ENCODE measurements at regions not wholly inside any gene's neighbourhood (a gene's known extent, or its start where the extent isn't known, plus 50 kb on each side); places are given as distances from the start of the nearest gene placed in this dataset.
"Not testable (repeated sequence)": the region's sequence is repeated elsewhere in the genome, so short reads cannot be mapped to it uniquely, and the experiment has no call there.

- Mint-ChIP-seq H3K27ac (no peak overlapping the region), H3K9me3 (no peaks in the 10 kb centered on the region), H3K36me3 (no peaks in the 10 kb centered on the region)
- ATAC-seq (peak; percentile 56 to 60), DNase-seq (ENCODE audit: low spot score in 2 of 2) (no peak)
Measured at GRCh38 chr12:131222329-131223139, 268.8 kb downstream of the ADGRD1 start.

- no peaks in the 10 kb centered on the region for H3K9me3 Mint-ChIP-seq
- ATAC-seq (no peak), DNase-seq (ENCODE audit: low spot score in 2 of 2) (no peak)
- H3K27ac Mint-ChIP-seq, result no peak overlapping the region
- no peaks in the 10 kb centered on the region for H3K36me3 Mint-ChIP-seq
Measured at GRCh38 chr12:131223171-131223761, 269.6 kb downstream of the ADGRD1 start.

GRCh38 chr12:131223791-131224225 lies 270.1 kb downstream of the ADGRD1 start:
- ATAC-seq, result no peak
- H3K36me3 Mint-ChIP-seq, result no peaks in the 10 kb centered on the region

GRCh38 chr12:131224226-131225065 lies 270.7 kb downstream of the ADGRD1 start:
- ATAC-seq, result peak; percentile 39 to 43
- H3K27ac Mint-ChIP-seq; DNase-seq (ENCODE audit: low spot score in 2 of 2); H3K36me3 Mint-ChIP-seq; H3K9me3 Mint-ChIP-seq: not testable (repeated sequence)

More at GRCh38 chr12:131223791-131224225, 270.1 kb downstream of the ADGRD1 start:
- no peak overlapping the region for H3K27ac Mint-ChIP-seq
- H3K9me3 Mint-ChIP-seq, result no peaks in the 10 kb centered on the region
- DNase-seq (ENCODE audit: low spot score in 2 of 2), result no peak

- H3K9me3 Mint-ChIP-seq; H3K27ac Mint-ChIP-seq; H3K36me3 Mint-ChIP-seq; ATAC-seq; DNase-seq (ENCODE audit: low spot score in 2 of 2): not testable (repeated sequence)
Measured at GRCh38 chr12:131225066-131225380, 271.3 kb downstream of the ADGRD1 start.

- no peak overlapping the region for H3K27ac Mint-ChIP-seq
- DNase-seq (ENCODE audit: low spot score in 2 of 2) (peak in 1 of 2 donors; percentile 37), ATAC-seq (no peak)
- H3K36me3 Mint-ChIP-seq, result no peaks in the 10 kb centered on the region
- H3K9me3 Mint-ChIP-seq, result no peaks in the 10 kb centered on the region
Measured at GRCh38 chr12:131226345-131227265, 272.9 kb downstream of the ADGRD1 start.

GRCh38 chr12:131227641-131228040 lies 273.9 kb downstream of the ADGRD1 start:
- not testable (repeated sequence) for H3K36me3 Mint-ChIP-seq, H3K9me3 Mint-ChIP-seq, H3K27ac Mint-ChIP-seq, ATAC-seq
- peak in 1 of 2 donors; percentile 44 for DNase-seq (ENCODE audit: low spot score in 2 of 2)

GRCh38 chr12:131229079-131229425 lies 275.3 kb downstream of the ADGRD1 start:
- not testable (repeated sequence) for ATAC-seq; H3K36me3 Mint-ChIP-seq; H3K9me3 Mint-ChIP-seq; DNase-seq (ENCODE audit: low spot score in 2 of 2); H3K27ac Mint-ChIP-seq

GRCh38 chr12:131229426-131230339 lies 276.0 kb downstream of the ADGRD1 start:
- DNase-seq (ENCODE audit: low spot score in 2 of 2) (no peak), ATAC-seq (no peak)
- H3K9me3 Mint-ChIP-seq, result no peaks in the 10 kb centered on the region
- H3K36me3 Mint-ChIP-seq, result peaks cover 0 to 7% of the 10 kb centered on the region in 2 donors
- no peak overlapping the region for H3K27ac Mint-ChIP-seq

GRCh38 chr12:131230340-131231031 lies 276.8 kb downstream of the ADGRD1 start:
- Mint-ChIP-seq H3K9me3 (no peaks in the 10 kb centered on the region), H3K27ac (no peak overlapping the region), H3K36me3 (peaks cover 0 to 7% of the 10 kb centered on the region in 2 donors)
- no peak for DNase-seq (ENCODE audit: low spot score in 2 of 2)
- no peak for ATAC-seq

GRCh38 chr12:131231032-131231980 lies 277.6 kb downstream of the ADGRD1 start:
- H3K9me3 Mint-ChIP-seq, result no peaks in the 10 kb centered on the region
- peak in 1 of 2 donors; percentile 13 for DNase-seq (ENCODE audit: low spot score in 2 of 2)
- no peak for ATAC-seq

GRCh38 chr12:131232036-131232435 lies 278.3 kb downstream of the ADGRD1 start:
- DNase-seq (ENCODE audit: low spot score in 2 of 2), result no peak
- no peak overlapping the region for H3K27ac Mint-ChIP-seq
- H3K9me3 Mint-ChIP-seq, result no peaks in the 10 kb centered on the region
- peaks cover 0 to 7% of the 10 kb centered on the region in 2 donors for H3K36me3 Mint-ChIP-seq
- no peak for ATAC-seq

More at GRCh38 chr12:131231032-131231980, 277.6 kb downstream of the ADGRD1 start:
- H3K27ac Mint-ChIP-seq, result no peak overlapping the region
- H3K36me3 Mint-ChIP-seq, result peaks cover 0 to 7% of the 10 kb centered on the region in 2 donors

GRCh38 chr12:131232872-131233271 lies 279.2 kb downstream of the ADGRD1 start:
- not testable (repeated sequence) for H3K27ac Mint-ChIP-seq, ATAC-seq, H3K9me3 Mint-ChIP-seq, H3K36me3 Mint-ChIP-seq
- peak in 1 of 2 donors; percentile 14 for DNase-seq (ENCODE audit: low spot score in 2 of 2)
